HCT116 (cell line): ENCODE measurements at regions not wholly inside any gene's neighbourhood (a gene's known extent, or its start where the extent isn't known, plus 50 kb on each side); places are given as distances from the start of the nearest gene placed in this dataset.

Experiments
- ATAC-seq: fragments of 200-7000 bp; cut with Tn5 transposase; 2 replicates; pipeline ENCODE4 v1.9.1; 2020; ENCODE audit warnings: mild to moderate bottlenecking, moderate library complexity
- BruUV-seq: library from RNA; stranded (reverse); fragments of 400-500 nt; replicated peaks from 2 replicates; lab custom pipeline; 2021; lab: Mats Ljungman, UMichigan
- CTCF ChIA-PET: fragments of 300-600 bp; sonication (Branson Sonifier 250); formaldehyde crosslinking; loops from one replicate; lab custom pipeline; 2021; ENCODE audit warnings: antibody characterized with exemption; lab: Charles Lee
- POLR2A ChIA-PET: fragments of 300-600, 350-600 bp; sonication (Branson Sonifier 250); formaldehyde crosslinking; loops from one replicate; lab custom pipeline; 2021; ENCODE audit warnings: antibody characterized with exemption; lab: Charles Lee
- RAD21 ChIA-PET, 2 experiments: fragments of 300-600 bp; sonication (Branson Sonifier 250); formaldehyde crosslinking; loops; one replicate each; lab custom pipeline; 2023; ENCODE audit warnings: low total read pairs in 2 of 2; ENCODE audit not compliant: uncharacterized antibody in 2 of 2, unreplicated experiment in 2 of 2, low non-redundant PET in 1 of 2; lab: Charles Lee
- DNase-seq: peaks from one replicate; pipeline ENCODE4 v3.0.0-alpha.2; 2010; ENCODE audit warnings: low read depth, low spot score
- H2AFZ ChIP-seq: fragments of 200-600 bp; shearing (Covaris generic), sonication (generic); 2 replicates; pipeline ENCODE4 v1.6.1; 2017; ENCODE audit warnings: low read depth, mixed run types, mixed read lengths, antibody characterized with exemption, low read length; ENCODE audit not compliant: poor library complexity, severe bottlenecking
- H3K27ac ChIP-seq: 2 replicates; pipeline ENCODE4 v1.5.1; 2012; ENCODE audit warnings: low read depth, low read length
- H3K27me3 ChIP-seq: fragments of 200-600 bp; sonication (generic); 2 replicates; pipeline ENCODE4 v1.6.1; 2016; ENCODE audit warnings: mixed run types, low read length, mixed read lengths; ENCODE audit not compliant: insufficient read depth
- H3K36me3 ChIP-seq, 2 experiments: fragments of 200-500 bp in 1 of 2; fragments of 200-600 bp in 1 of 2; sonication (Bioruptor generic) in 1 of 2; sonication (generic) in 1 of 2; 2 replicates each; pipeline versions ENCODE4 v1.5.1 to v1.6.1; 2014 to 2016; ENCODE audit warnings: low read length in 2 of 2, inconsistent platforms in 1 of 2, mixed read lengths in 1 of 2, mixed run types in 1 of 2; ENCODE audit not compliant: insufficient read depth in 2 of 2, control insufficient read depth in 1 of 2
- H3K4me1 ChIP-seq, 2 experiments: fragments of 200-600 bp in 1 of 2; sonication (generic) in 1 of 2; 2 replicates each; pipeline versions ENCODE4 v1.5.1 to v1.6.1; 2012 to 2017; ENCODE audit warnings: low read length in 2 of 2, inconsistent platforms in 1 of 2, mild to moderate bottlenecking in 1 of 2, mixed read lengths in 1 of 2, mixed run types in 1 of 2, moderate library complexity in 1 of 2; ENCODE audit not compliant: insufficient read depth in 2 of 2, control insufficient read depth in 1 of 2
- H3K4me2 ChIP-seq: fragments of 200-600 bp; sonication (generic); 2 replicates; pipeline ENCODE4 v1.6.1; 2017; ENCODE audit warnings: mixed run types, low read length, mixed read lengths
- H3K4me3 ChIP-seq, 2 experiments: fragments of 200-600 bp in 1 of 2; sonication (generic) in 1 of 2; replicated peaks in 1 of 2; 2 replicates each; pipeline ENCODE4 v1.5.1; 2011 to 2016; ENCODE audit warnings: low read length in 2 of 2, control low read depth in 1 of 2, low read depth in 1 of 2, mild to moderate bottlenecking in 1 of 2, mixed read lengths in 1 of 2, mixed run types in 1 of 2
- H3K79me2 ChIP-seq: fragments of 200-600 bp; sonication (generic); 2 replicates; pipeline ENCODE4 v1.6.1; 2017; ENCODE audit warnings: mild to moderate bottlenecking, mixed run types, low read length, moderate library complexity, mixed read lengths; ENCODE audit not compliant: insufficient read depth
- H3K9ac ChIP-seq: fragments of 200-600 bp; sonication (generic); 2 replicates; pipeline ENCODE4 v1.6.1; 2016; ENCODE audit warnings: low read length, mixed read lengths
- H3K9me2 ChIP-seq: fragments of 200-600 bp; sonication (generic), shearing (Covaris generic); 2 replicates; pipeline ENCODE4 v1.6.1; 2017; ENCODE audit warnings: mixed run types, mild to moderate bottlenecking, moderate library complexity; ENCODE audit not compliant: insufficient read depth
- H3K9me3 ChIP-seq, 2 experiments: fragments of 200-500 bp in 1 of 2; fragments of 200-600 bp in 1 of 2; sonication (Bioruptor generic) in 1 of 2; sonication (generic) in 1 of 2; 2 replicates each; pipeline ENCODE4 v1.6.1; 2014 to 2017; ENCODE audit warnings: low read length in 2 of 2, mixed read lengths in 2 of 2, inconsistent platforms in 1 of 2, low read depth in 1 of 2, mild to moderate bottlenecking in 1 of 2, mixed run types in 1 of 2, moderate library complexity in 1 of 2; ENCODE audit not compliant: control insufficient read depth in 1 of 2, insufficient read depth in 1 of 2
- H4K20me1 ChIP-seq: fragments of 200-600 bp; sonication (generic), shearing (Covaris generic); 2 replicates; pipeline ENCODE4 v1.6.1; 2017; ENCODE audit warnings: mixed run types, mild to moderate bottlenecking, moderate library complexity; ENCODE audit not compliant: insufficient read depth
- CBX3 ChIP-seq: IDR thresholded peaks from 2 replicates; pipeline ENCODE4 v1.6.1; 2012; ENCODE audit warnings: low read depth
- EZH2phosphoT487 ChIP-seq: fragments of 200-600 bp; IDR thresholded peaks from 2 replicates; pipeline ENCODE4 v1.6.1; 2018; ENCODE audit warnings: antibody characterized with exemption, borderline replicate concordance
- MAX ChIP-seq: IDR thresholded peaks from 2 replicates; pipeline ENCODE4 v1.6.1; 2012
- POLR2AphosphoS5 ChIP-seq: IDR thresholded peaks from 2 replicates; pipeline ENCODE4 v1.6.1; 2011; ENCODE audit warnings: mild to moderate bottlenecking, low read depth, low read length, moderate library complexity
- SRF ChIP-seq: IDR thresholded peaks from 2 replicates; pipeline ENCODE4 v1.6.1; 2012; ENCODE audit warnings: low read depth
- TCF7L2 ChIP-seq: IDR thresholded peaks from 2 replicates; pipeline ENCODE4 v1.7.0; 2011; ENCODE audit warnings: borderline replicate concordance, inconsistent platforms; ENCODE audit not compliant: insufficient read depth, insufficient read length; ENCODE audit errors: extremely low read depth
- ZBTB33 ChIP-seq: IDR thresholded peaks from 2 replicates; pipeline ENCODE4 v1.6.1; 2011; ENCODE audit warnings: mild to moderate bottlenecking, low read length, moderate library complexity; ENCODE audit not compliant: insufficient replicate concordance; ENCODE audit errors: extremely low read depth
- ZFX ChIP-seq: fragments of 450-650 bp; IDR thresholded peaks from 2 replicates; pipeline ENCODE4 v1.6.1; 2017
- intact Hi-C: fragments of 100-400 bp; cut with micrococcal nuclease; formaldehyde crosslinking; loops from 2 replicates; pipeline ENCODE4 v1.10.0; 2022

- no TSS peak for BruUV-seq
- Histone ChIP-seq H3K9me3 (no peaks in the 10 kb centered on the region), H3K27me3 (no peaks in the 10 kb centered on the region), H3K9me2 (no peaks in the 10 kb centered on the region), H3K9ac (no peak overlapping the region), H4K20me1 (no peaks in the 10 kb centered on the region), H3K36me3 (no peaks in the 10 kb centered on the region), H3K27ac (no peak overlapping the region), H3K4me1 (no peaks in the 10 kb centered on the region), H3K4me3 (no peak overlapping the region), H2AFZ (no peak overlapping the region), H3K79me2 (no peaks in the 10 kb centered on the region), H3K4me2 (no peak overlapping the region)
- intact Hi-C loops, result no loop called here
- RAD21 ChIA-PET, result no interaction called here
- ATAC-seq, result no peak
- POLR2A ChIA-PET, result no interaction called here
- CTCF ChIA-PET, result no interaction called here
- TF ChIP-seq POLR2AphosphoS5 (no peak), TCF7L2 (no peak), EZH2phosphoT487 (no peak), MAX (no peak), ZFX (no peak), CBX3 (no peak), SRF (no peak), ZBTB33 (no peak)
- no peak for DNase-seq
Observed at GRCh38 chr4:27846951-27847350, 986.3 kb downstream of the STIM2 start.
